H54 (cell line): ENCODE measurements at regions not wholly inside any gene's neighbourhood (a gene's known extent, or its start where the extent isn't known, plus 50 kb on each side); places are given as distances from the start of the nearest gene placed in this dataset.
"Not testable (repeated sequence)": the region's sequence is repeated elsewhere in the genome, so short reads cannot be mapped to it uniquely, and the experiment has no call there.

ENCODE experiments used
- DNase-seq: peaks from one replicate; pipeline ENCODE4 v3.0.0; 2011; ENCODE audit warnings: low spot score, mixed read lengths; ENCODE audit not compliant: insufficient read length
- FAIRE-seq: peaks from 3 replicates; lab custom pipeline; 2011; peaks lifted over from hg19 to GRCh38; lab: Jason Lieb, UNC
- POLR2A ChIP-seq: IDR thresholded peaks from 2 replicates; pipeline ENCODE4 v1.6.1; 2011; ENCODE audit warnings: low read depth, mild to moderate bottlenecking, low read length

DNA sequence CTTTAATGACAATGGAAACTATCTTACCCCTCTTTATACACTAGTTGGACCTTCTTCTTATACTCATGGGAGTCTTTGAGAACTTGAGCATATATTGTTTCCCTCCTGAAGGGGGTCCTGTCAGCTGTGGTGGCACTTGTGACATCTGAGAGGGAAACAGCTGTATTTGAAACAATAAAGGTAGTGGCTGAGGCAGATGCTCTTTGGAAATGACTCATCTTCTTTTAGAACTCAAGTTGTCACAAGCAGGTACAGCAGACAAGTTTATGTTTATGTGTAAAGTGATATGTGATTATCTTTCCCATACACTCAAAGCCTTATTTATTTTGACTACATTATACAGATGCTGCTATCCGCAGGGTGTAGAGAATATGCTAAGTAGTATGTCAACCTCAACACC lies 220.0 kb upstream of the GRM7 start:
- DNase-seq (no peak), FAIRE-seq (no peak)
- TF ChIP-seq POLR2A, result no peak

DNA sequence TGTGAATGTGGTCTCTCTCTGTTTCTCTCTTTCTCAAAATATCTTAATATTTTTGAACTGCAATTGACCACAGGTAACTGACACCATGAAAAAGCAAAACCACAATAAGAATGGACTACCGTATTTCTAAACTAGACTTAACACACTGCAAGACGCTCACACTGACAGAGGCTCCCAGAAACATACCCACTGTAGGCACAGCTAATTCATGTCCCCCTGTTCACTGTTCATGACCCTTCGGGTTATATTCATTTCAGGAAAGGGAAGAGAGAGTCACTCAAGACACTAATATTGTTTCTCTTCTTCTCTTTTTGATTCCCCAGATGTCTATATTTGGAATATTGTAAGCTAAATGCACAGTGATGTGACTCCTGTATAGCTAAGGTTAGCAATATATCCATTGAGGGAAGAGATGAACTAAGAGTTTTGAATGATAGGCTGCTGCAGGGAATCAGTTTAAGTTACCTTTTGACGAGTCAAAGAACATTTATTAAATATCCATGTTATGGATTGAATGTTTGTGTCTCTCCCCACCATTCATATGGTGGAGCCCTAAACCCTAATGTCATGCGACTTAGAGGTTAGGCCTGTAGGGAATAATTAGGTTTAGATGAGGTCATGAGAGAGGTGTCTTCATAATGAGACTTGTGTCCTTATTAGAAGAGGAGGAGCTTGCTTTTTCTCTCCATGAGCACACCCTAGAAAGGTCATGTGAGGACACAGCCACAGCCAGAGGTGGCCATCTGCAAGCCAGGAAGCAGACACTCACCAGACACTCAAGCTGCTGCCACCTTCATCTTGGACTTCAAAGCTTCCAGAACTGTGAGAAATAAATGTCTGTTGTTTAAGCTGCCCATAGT lies 216.6 kb upstream of the GRM7 start:
- DNase-seq (no peak), FAIRE-seq (no peak)
- TF ChIP-seq POLR2A, result no peak

DNA sequence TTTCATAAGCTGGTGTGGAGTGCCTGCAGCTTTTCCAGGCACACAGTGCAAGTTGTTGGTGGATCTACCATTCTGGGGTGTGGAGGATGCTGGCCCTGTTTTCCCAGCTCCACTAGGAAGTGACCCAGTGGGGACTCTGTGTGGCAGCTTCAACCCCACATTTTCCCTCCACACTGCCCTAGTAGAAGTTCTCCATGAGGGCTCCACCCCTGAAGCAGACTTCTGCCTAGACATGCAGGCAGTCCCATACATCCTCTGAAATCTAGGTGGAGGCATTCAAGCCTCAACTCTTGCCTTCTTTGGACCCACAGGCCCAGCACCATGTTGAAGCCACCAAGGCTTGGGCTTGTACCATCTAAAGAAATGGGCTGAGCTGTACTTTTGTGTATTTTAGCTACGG lies 206.2 kb upstream of the GRM7 start:
- no peak for TF ChIP-seq POLR2A
- DNase-seq (no peak), FAIRE-seq (no peak)

DNA sequence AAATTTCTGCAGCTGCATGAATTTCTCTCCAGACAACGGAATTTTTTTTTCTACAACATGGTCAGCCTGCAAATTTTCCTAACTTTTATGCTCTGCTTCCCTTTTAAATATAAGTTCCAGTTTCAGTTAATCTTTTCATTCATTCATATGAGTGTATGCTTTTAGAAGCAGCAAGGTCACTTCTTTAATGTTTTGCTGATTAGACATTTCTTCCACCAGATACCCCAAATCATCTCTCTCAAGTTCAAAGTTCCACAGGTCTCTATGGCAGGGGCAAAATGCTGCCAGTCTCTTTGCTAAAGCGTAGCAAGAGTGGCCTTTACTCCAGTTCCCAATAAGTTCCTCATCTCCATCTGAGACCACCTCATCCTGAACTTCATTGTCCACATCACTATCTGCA lies 205.6 kb upstream of the GRM7 start:
- TF ChIP-seq POLR2A, result no peak
- no peak for DNase-seq
- FAIRE-seq, result no peak

- no peak for FAIRE-seq
- DNase-seq, result no peak
- no peak for TF ChIP-seq POLR2A
These were observed 203.3 kb upstream of the GRM7 start for GRCh38 chr3:6657591-6657990.

- no peak for FAIRE-seq
- TF ChIP-seq POLR2A, result no peak
These were observed 193.6 kb upstream of the GRM7 start for GRCh38 chr3:6667354-6667753.

GRCh38 chr3:6671363-6671762 lies 189.6 kb upstream of the GRM7 start:
- DNase-seq (no peak), FAIRE-seq (no peak)
- no peak for TF ChIP-seq POLR2A

More at GRCh38 chr3:6667354-6667753, 193.6 kb upstream of the GRM7 start:
- no peak for DNase-seq

DNA sequence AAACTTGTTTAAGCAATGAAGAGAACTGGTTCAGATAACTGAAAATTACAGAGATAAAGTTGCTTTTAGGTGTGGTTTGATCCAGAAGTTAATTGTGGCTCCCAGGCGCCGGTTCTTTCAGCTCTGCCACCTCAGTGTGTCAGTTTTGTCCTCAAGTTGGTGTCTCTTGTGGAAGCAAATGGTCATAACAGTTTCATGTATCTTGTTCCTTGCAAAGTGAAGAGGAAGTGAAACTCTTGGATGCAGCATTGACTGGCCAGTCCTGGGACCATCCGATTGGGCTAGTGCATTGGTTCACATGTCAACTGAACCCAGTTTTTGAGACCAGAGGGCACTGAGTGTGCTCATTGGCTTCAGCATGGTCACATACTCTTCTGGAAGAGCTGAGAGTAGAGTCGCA lies 181.4 kb upstream of the GRM7 start:
- FAIRE-seq (no peak), DNase-seq (no peak)
- no peak for TF ChIP-seq POLR2A

DNA sequence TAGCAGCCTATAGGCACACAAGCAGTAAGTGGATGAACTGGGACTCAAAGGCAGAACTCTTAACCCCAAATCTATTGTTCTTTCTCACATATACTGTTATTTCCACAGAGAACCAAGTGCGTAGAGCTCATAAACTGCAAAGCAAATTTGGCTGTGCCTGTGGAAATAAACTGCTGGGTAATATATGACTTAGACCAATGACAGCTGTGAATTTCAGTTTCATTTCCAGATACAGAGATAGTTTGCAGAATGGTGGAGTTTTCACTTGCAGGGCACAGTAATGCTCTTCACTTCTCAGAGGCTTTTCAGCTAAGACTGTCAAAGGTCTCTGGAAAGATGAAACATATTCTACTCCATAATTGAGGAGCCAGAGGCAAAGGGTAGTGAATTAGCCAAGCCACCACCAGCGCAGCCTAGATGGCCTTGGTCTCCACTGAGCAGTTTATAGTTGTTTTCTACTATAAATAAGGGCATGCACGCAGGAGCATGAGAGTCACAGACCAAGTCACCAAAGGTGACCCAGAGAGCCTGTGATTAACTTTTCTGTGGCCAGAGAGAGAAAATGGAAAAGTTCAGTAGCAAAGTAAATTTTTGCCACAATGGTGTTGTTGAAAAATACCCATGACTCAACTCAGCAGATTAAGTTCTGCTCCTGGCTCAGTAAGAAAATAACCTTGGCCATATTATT lies 180.7 kb upstream of the GRM7 start:
- no peak for TF ChIP-seq POLR2A
- FAIRE-seq (no peak), DNase-seq (no peak)

DNA sequence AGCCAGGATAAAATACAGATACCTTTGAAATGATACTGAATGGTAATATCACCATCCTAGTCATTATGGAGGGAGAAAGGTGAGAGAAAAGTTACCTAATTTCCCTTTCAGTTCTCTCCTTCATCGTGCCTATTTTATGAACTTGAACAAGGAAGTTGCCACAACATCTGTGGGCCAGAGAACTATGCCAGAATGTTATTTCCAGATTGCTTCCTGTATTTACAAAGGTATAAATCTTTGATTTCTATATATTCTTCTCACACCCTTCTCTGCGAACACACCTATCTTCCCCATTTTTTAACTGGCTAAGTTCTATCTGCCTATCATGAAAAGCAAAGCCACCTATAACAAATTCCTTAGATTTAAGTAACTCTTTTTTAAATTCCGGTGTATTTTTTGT lies 163.6 kb upstream of the GRM7 start:
- TF ChIP-seq POLR2A, result no peak
- no peak for DNase-seq
- no peak for FAIRE-seq

GRCh38 chr3:6697722-6698121 lies 163.2 kb upstream of the GRM7 start:
- TF ChIP-seq POLR2A, result no peak
- no peak for DNase-seq
- FAIRE-seq, result no peak

- not testable (repeated sequence) for FAIRE-seq, DNase-seq
These were observed 156.1 kb upstream of the GRM7 start for GRCh38 chr3:6704817-6705216.

- TF ChIP-seq POLR2A, result no peak
- DNase-seq (no peak), FAIRE-seq (no peak)
These were observed 154.1 kb upstream of the GRM7 start for GRCh38 chr3:6706777-6707176.

DNA sequence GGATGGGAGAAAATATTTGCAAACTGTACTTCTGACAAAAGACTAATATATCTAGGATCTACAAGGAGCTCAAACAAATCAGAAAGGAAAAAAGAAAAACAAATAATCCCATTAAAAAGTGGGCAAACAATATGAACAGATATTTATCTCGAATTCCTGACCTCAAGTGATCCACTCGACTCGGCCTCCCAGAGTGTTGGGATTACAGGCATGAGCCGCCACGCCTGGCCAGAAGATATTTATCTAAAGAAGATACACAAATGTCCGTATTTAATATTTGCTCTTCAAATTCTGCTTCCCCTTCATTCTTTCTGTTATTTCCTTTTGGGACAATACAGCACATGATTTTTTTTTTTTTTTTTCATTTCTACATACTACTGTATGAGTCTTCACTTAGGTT lies 151.7 kb upstream of the GRM7 start:
- FAIRE-seq (no peak), DNase-seq (no peak)
- TF ChIP-seq POLR2A, result no peak

- no peak for FAIRE-seq
- no peak for DNase-seq
- TF ChIP-seq POLR2A, result no peak
These were observed 146.0 kb upstream of the GRM7 start for GRCh38 chr3:6714962-6715361.
